H1 (cell line): ENCODE measurements at regions not wholly inside any gene's neighbourhood (a gene's known extent, or its start where the extent isn't known, plus 50 kb on each side); places are given as distances from the start of the nearest gene placed in this dataset.

ENCODE experiments used
- CTCF ChIA-PET: fragments of 300-600 bp; sonication (Branson Sonifier 250); formaldehyde crosslinking; loops from one replicate; lab custom pipeline; 2021; ENCODE audit not compliant: partially characterized antibody; lab: Charles Lee
- POLR2A ChIA-PET: fragments of 300-600 bp; sonication (Branson Sonifier 250); formaldehyde crosslinking; loops from one replicate; lab custom pipeline; 2021; ENCODE audit warnings: inconsistent platforms; ENCODE audit not compliant: partially characterized antibody; lab: Charles Lee
- DNase-seq, 2 experiments: peaks; one replicate each; pipeline versions ENCODE4 v3.0.0 to v3.0.0-alpha.2; 2010 to 2022; ENCODE audit warnings: low spot score in 2 of 2, low read depth in 1 of 2, mixed read lengths in 1 of 2
- FAIRE-seq: peaks from 2 replicates; lab custom pipeline; 2011; peaks lifted over from hg19 to GRCh38; lab: Jason Lieb, UNC
- H2AFZ ChIP-seq: 2 replicates; pipeline ENCODE4 v1.8.1; 2012; ENCODE audit warnings: low read length, inconsistent platforms
- H2AK5ac ChIP-seq: 2 replicates; pipeline ENCODE4 v1.6.1; 2013; ENCODE audit warnings: low read depth, low read length
- H2BK120ac ChIP-seq: replicated peaks from 2 replicates; pipeline ENCODE3; 2013; ENCODE audit warnings: low read depth, low read length, inconsistent platforms
- H2BK12ac ChIP-seq: 2 replicates; pipeline ENCODE4 v1.6.1; 2013; ENCODE audit warnings: low read depth, low read length
- H2BK15ac ChIP-seq: 2 replicates; pipeline ENCODE4 v1.6.1; 2013; ENCODE audit warnings: low read length
- H2BK20ac ChIP-seq: 2 replicates; pipeline ENCODE4 v1.6.1; 2013; ENCODE audit warnings: low read length
- H2BK5ac ChIP-seq: 2 replicates; pipeline ENCODE4 v1.6.1; 2013; ENCODE audit warnings: low read depth, low read length
- H3K14ac ChIP-seq: 2 replicates; pipeline ENCODE4 v1.6.1; 2013; ENCODE audit warnings: inconsistent platforms; ENCODE audit not compliant: insufficient read length
- H3K18ac ChIP-seq: 2 replicates; pipeline ENCODE4 v1.6.1; 2013; ENCODE audit warnings: low read length; ENCODE audit errors: extremely low read depth
- H3K23ac ChIP-seq: 2 replicates; pipeline ENCODE4 v1.6.1; 2013; ENCODE audit warnings: inconsistent platforms; ENCODE audit not compliant: insufficient read length
- H3K23me2 ChIP-seq: 2 replicates; pipeline ENCODE4 v1.6.1; 2013; ENCODE audit warnings: low read depth, low read length
- H3K27ac ChIP-seq: 2 replicates; pipeline ENCODE4 v1.6.1; 2011; ENCODE audit warnings: low read depth, low read length, inconsistent platforms
- H3K27me3 ChIP-seq, 4 experiments: replicated peaks in 1 of 4; 1 replicate in 1 of 4; 2 replicates in 3 of 4; pipeline versions ENCODE4 v1.6.1 to v1.8.1; 2011 to 2013; ENCODE audit warnings: low read length in 3 of 4, mild to moderate bottlenecking in 3 of 4, inconsistent platforms in 2 of 4, mixed read lengths in 2 of 4, moderate library complexity in 1 of 4; ENCODE audit not compliant: control insufficient read depth in 3 of 4, insufficient read depth in 3 of 4; ENCODE audit errors: extremely low read depth in 1 of 4
- H3K36me3 ChIP-seq, 4 experiments: 2 replicates each; pipeline versions ENCODE4 v1.6.1 to v1.8.1; 2011 to 2013; ENCODE audit warnings: mild to moderate bottlenecking in 4 of 4, low read length in 3 of 4, moderate library complexity in 2 of 4, control low read depth in 1 of 4, inconsistent platforms in 1 of 4; ENCODE audit not compliant: insufficient read depth in 4 of 4, control insufficient read depth in 2 of 4
- H3K4ac ChIP-seq: replicated peaks from 2 replicates; pipeline ENCODE3; 2013; ENCODE audit warnings: low read length, low read depth, mixed read lengths, inconsistent platforms; ENCODE audit not compliant: insufficient read length
- H3K4me1 ChIP-seq, 4 experiments: replicated peaks in 1 of 4; 1 replicate in 1 of 4; 2 replicates in 3 of 4; pipeline versions ENCODE4 v1.6.1 to v1.8.1; 2011 to 2013; ENCODE audit warnings: low read length in 3 of 4, inconsistent platforms in 2 of 4, mixed read lengths in 1 of 4; ENCODE audit not compliant: insufficient read depth in 4 of 4, control insufficient read depth in 3 of 4
- H3K4me2 ChIP-seq, 2 experiments: 2 replicates each; pipeline versions ENCODE4 v1.6.1 to v1.8.1; 2011 to 2013; ENCODE audit warnings: low read depth in 2 of 2, low read length in 2 of 2, control low read depth in 1 of 2, inconsistent platforms in 1 of 2, mild to moderate bottlenecking in 1 of 2; ENCODE audit not compliant: insufficient read depth in 1 of 2
- H3K4me3 ChIP-seq, 4 experiments: fragments of 200-600, 300-600 bp in 1 of 4; sonication (generic), shearing (Covaris generic), sonication (Bioruptor Twin) in 1 of 4; 2 replicates each; pipeline versions ENCODE4 v1.5.1 to v1.8.1; 2011 to 2016; ENCODE audit warnings: low read length in 4 of 4, low read depth in 3 of 4, control low read depth in 2 of 4, inconsistent platforms in 2 of 4, mild to moderate bottlenecking in 2 of 4, mixed read lengths in 1 of 4, moderate library complexity in 1 of 4; ENCODE audit not compliant: insufficient read depth in 2 of 4; ENCODE audit errors: extremely low read depth in 1 of 4
- H3K56ac ChIP-seq: replicated peaks from 2 replicates; pipeline ENCODE3; 2013; ENCODE audit warnings: low read depth, mild to moderate bottlenecking, mixed read lengths, low read length, inconsistent platforms; ENCODE audit not compliant: insufficient read length
- H3K79me1 ChIP-seq: 2 replicates; pipeline ENCODE4 v1.6.1; 2013; ENCODE audit warnings: low read depth, low read length, control low read depth
- H3K79me2 ChIP-seq, 2 experiments: 2 replicates each; pipeline versions ENCODE4 v1.6.1 to v1.8.1; 2012 to 2013; ENCODE audit warnings: low read length in 2 of 2, mild to moderate bottlenecking in 2 of 2, inconsistent platforms in 1 of 2; ENCODE audit not compliant: insufficient read depth in 2 of 2, control insufficient read depth in 1 of 2
- H3K9ac ChIP-seq, 4 experiments: replicated peaks in 1 of 4; 1 replicate in 1 of 4; 2 replicates in 3 of 4; pipeline versions ENCODE4 v1.6.1 to v1.8.1; 2011 to 2013; ENCODE audit warnings: low read depth in 3 of 4, low read length in 3 of 4, control low read depth in 2 of 4, mild to moderate bottlenecking in 2 of 4, moderate library complexity in 2 of 4, inconsistent platforms in 1 of 4; ENCODE audit errors: extremely low read depth in 1 of 4
- H3K9me3 ChIP-seq, 2 experiments: 2 replicates each; pipeline versions ENCODE4 v1.6.1 to v1.8.1; 2012 to 2013; ENCODE audit warnings: mild to moderate bottlenecking in 2 of 2, moderate library complexity in 2 of 2, control low read depth in 1 of 2, inconsistent platforms in 1 of 2, low read depth in 1 of 2, low read length in 1 of 2, mixed read lengths in 1 of 2; ENCODE audit not compliant: insufficient read depth in 2 of 2
- H4K20me1 ChIP-seq, 2 experiments: replicated peaks in 1 of 2; 2 replicates each; pipeline versions ENCODE3 to v1.8.1; 2011 to 2013; ENCODE audit warnings: inconsistent platforms in 2 of 2, low read length in 2 of 2, mild to moderate bottlenecking in 1 of 2; ENCODE audit not compliant: insufficient read depth in 2 of 2, control insufficient read depth in 1 of 2
- H4K5ac ChIP-seq: 2 replicates; pipeline ENCODE4 v1.6.1; 2013; ENCODE audit warnings: low read length, low read depth, mixed read lengths, inconsistent platforms; ENCODE audit not compliant: insufficient read length
- H4K8ac ChIP-seq: 2 replicates; pipeline ENCODE4 v1.8.0; 2013; ENCODE audit warnings: mild to moderate bottlenecking, moderate library complexity, low read length, inconsistent platforms; ENCODE audit not compliant: insufficient read depth; ENCODE audit errors: extremely low read depth
- H4K91ac ChIP-seq: replicated peaks from 2 replicates; pipeline ENCODE3; 2013; ENCODE audit warnings: low read length, mixed read lengths, inconsistent platforms; ENCODE audit not compliant: insufficient read length
- CEBPB ChIP-seq: IDR thresholded peaks from 2 replicates; pipeline ENCODE4 v1.6.1; 2012; ENCODE audit warnings: low read depth, low read length
- HDAC2 ChIP-seq, 2 experiments: fragments of 300-600 bp in 1 of 2; sonication (generic) in 1 of 2; IDR thresholded peaks; 2 replicates each; pipeline ENCODE4 v1.6.1; 2011 to 2012; ENCODE audit warnings: low read depth in 2 of 2, low read length in 2 of 2, mild to moderate bottlenecking in 2 of 2, moderate library complexity in 2 of 2, borderline replicate concordance in 1 of 2, inconsistent platforms in 1 of 2
- POU5F1 ChIP-seq: IDR thresholded peaks from 2 replicates; pipeline ENCODE4 v1.6.1; 2011; ENCODE audit warnings: low read depth, mild to moderate bottlenecking, low read length, moderate library complexity
- SP1 ChIP-seq: IDR thresholded peaks from 2 replicates; pipeline ENCODE4 v1.6.1; 2011; ENCODE audit warnings: low read depth, low read length
- SP4 ChIP-seq: IDR thresholded peaks from 2 replicates; pipeline ENCODE4 v1.6.1; 2012; ENCODE audit warnings: low read length, inconsistent platforms
- WGBS, 2 experiments: shearing (Covaris generic) in 1 of 2; methylation state at CpG; one replicate each; pipeline versions ENCODE4 v1.1.6 to v1.1.7; 2013 to 2015; ENCODE audit warnings: low lambda C conversion rate in 2 of 2, mixed read lengths in 2 of 2, inconsistent platforms in 1 of 2, low coverage in 1 of 2, missing lambda C conversion rate in 1 of 2; ENCODE audit not compliant: insufficient replicate concordance in 2 of 2, insufficient coverage in 1 of 2, insufficient read length in 1 of 2; ENCODE audit errors: extremely low coverage in 1 of 2, missing lambda C conversion rate in 1 of 2; 5-methylcytosine and 5-hydroxymethylcytosine counted together

DNA sequence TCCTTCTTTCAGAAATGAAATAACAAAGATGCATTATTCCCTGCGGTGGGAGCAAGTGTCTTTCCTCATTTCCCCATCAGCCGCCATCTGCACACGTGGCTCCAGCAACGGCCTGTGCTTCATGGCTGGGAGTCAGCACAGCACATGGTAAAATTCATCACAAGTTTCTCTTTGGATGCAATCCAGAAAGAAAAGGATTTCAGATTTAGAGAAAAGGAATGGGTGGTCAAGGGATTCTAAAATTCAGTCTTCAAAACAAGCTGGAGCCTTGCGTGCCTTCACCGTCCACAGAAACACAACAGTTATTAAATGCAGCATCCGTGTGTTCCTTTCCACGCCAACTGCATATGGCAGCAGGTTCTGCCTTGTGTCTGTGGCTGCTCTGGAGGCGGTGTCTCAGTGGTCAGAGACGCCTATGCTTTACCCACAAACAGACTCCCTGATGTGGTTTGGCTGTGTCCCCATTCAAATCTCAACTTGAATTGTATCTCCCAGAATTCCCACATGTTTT lies 107.6 kb downstream of the THBS2 start:
- H3K56ac ChIP-seq = no peak overlapping the region
- no peak overlapping the region for H3K4me3 ChIP-seq
- H3K18ac ChIP-seq = no peak overlapping the region
- no peak overlapping the region for H2AFZ ChIP-seq
- H2BK120ac ChIP-seq = no peak overlapping the region
- ChIA-PET CTCF (interaction anchor here (1.1 kb wide), 1 partner anchor 25 kb away, joined by 3 read pairs; no protein-coding TSS in a partner anchor), POLR2A (no interaction called here)
- no peaks in the 10 kb centered on the region for H3K23me2 ChIP-seq
- H2BK12ac ChIP-seq = no peak overlapping the region
- peaks cover 7 to 12% of the 10 kb centered on the region in 2 experiments; a peak in 3 of 4 replicates for H3K9me3 ChIP-seq
- H3K4me2 ChIP-seq = no peak overlapping the region
- no peaks in the 10 kb centered on the region for H3K36me3 ChIP-seq
- no peaks in the 10 kb centered on the region for H3K79me1 ChIP-seq
- H3K27ac ChIP-seq = no peak overlapping the region
- no peak overlapping the region for H3K9ac ChIP-seq
- no peak overlapping the region for H4K5ac ChIP-seq
- H3K4me1 ChIP-seq = 0 out of 7 replicates have a peak, but pooled peaks cover 0 to 2% (median 0%) of the 10 kb centered on the region in 4 experiments
- H3K4ac ChIP-seq = no peak overlapping the region
- H3K23ac ChIP-seq = no peak overlapping the region
- DNase-seq (no peak), FAIRE-seq (no peak)
- WGBS, 2 experiments = 91% methylated on average over 10 of the region's 10 CpGs; no CpG with 5 or more reads in 1 of the 2 experiments
- H2AK5ac ChIP-seq = no peak overlapping the region
- no peaks in the 10 kb centered on the region for H4K20me1 ChIP-seq
- H2BK20ac ChIP-seq = no peak overlapping the region
- no peak overlapping the region for H4K8ac ChIP-seq
- H2BK5ac ChIP-seq = no peak overlapping the region
- no peak overlapping the region for H4K91ac ChIP-seq
- no peaks in the 10 kb centered on the region for H3K79me2 ChIP-seq
- H3K14ac ChIP-seq = no peak overlapping the region
- H3K27me3 ChIP-seq = no peaks in the 10 kb centered on the region
- H2BK15ac ChIP-seq = no peak overlapping the region
- TF ChIP-seq HDAC2 (IDR thresholded peaks at IDR 0.05; ENCODE audit: borderline replicate concordance in 1 of 2, low read depth in 2 of 2, low read length in 2 of 2) (no peak), SP1 (no peak), POU5F1 (no peak), CEBPB (no peak), SP4 (no peak)
